ENCODE measurements at regions not wholly inside any gene's neighbourhood (a gene's known extent, or its start where the extent isn't known, plus 50 kb on each side); places are given as distances from the start of the nearest gene placed in this dataset.

GRCh38 chr13:34351134-34351533 lies 533.2 kb downstream of the RFC3 start:
- ChIA-PET POLR2A (ENCODE audit: unreplicated experiment) (no interaction called here), CTCF (no interaction called here)
- DNase-seq (no peak), ATAC-seq (ENCODE audit: low read depth) (no peak)
- Histone ChIP-seq H2AK5ac (ENCODE audit: low read depth, low read length) (no peak overlapping the region), H3K14ac (replicated peaks; ENCODE audit: low read depth, low read length) (no peak overlapping the region), H2AK9ac (replicated peaks; ENCODE audit: low read depth, low read length, poor library complexity) (no peak overlapping the region), H3K4ac (ENCODE audit: low read depth, low read length) (no peak overlapping the region), H2AFZ (replicated peaks; ENCODE audit: low read length, poor library complexity) (no peak overlapping the region), H3K18ac (ENCODE audit: low read depth, low read length) (no peak overlapping the region), H3K9ac (ENCODE audit: low read depth, low read length) (no peak overlapping the region), H3K36me3 (ENCODE audit: control insufficient read depth, insufficient read depth, low read length) (no peaks in the 10 kb centered on the region), H4K20me1 (ENCODE audit: insufficient read depth, low read length) (peaks cover 3% of the 10 kb centered on the region; the same call in 1 of the 2 replicates), H2BK5ac (ENCODE audit: low read depth, low read length, poor library complexity, severe bottlenecking) (no peak overlapping the region), H3K4me3 (ENCODE audit: insufficient read depth, low read depth, low read length) (no peak overlapping the region), H3K27me3 (ENCODE audit: control insufficient read depth, insufficient read depth, low read length) (peaks cover 3% of the 10 kb centered on the region; the same call in 1 of the 2 replicates), H3K4me1 (ENCODE audit: control insufficient read depth, insufficient read depth, low read length) (peaks cover 2% of the 10 kb centered on the region; the same call in 1 of the 2 replicates), H3K4me2 (ENCODE audit: low read depth, low read length) (no peak overlapping the region), H3K79me1 (ENCODE audit: low read depth in 1 of 2, low read length in 2 of 2) (no peaks in the 10 kb centered on the region), H3K9me1 (ENCODE audit: insufficient read depth, low read length) (peaks cover 7% of the 10 kb centered on the region), H4K5ac (ENCODE audit: low read depth, low read length) (no peak overlapping the region), H3K9me3 (ENCODE audit: control insufficient read depth, insufficient read depth, low read length) (no peaks in the 10 kb centered on the region), H3K56ac (ENCODE audit: extremely low read depth, insufficient read depth, low read length) (no peak overlapping the region), H2BK15ac (ENCODE audit: low read depth, low read length) (no peak overlapping the region), H2BK20ac (ENCODE audit: low read depth, low read length) (no peak overlapping the region), H4K91ac (ENCODE audit: insufficient read depth, low read depth, low read length) (no peak overlapping the region), H3K27ac (ENCODE audit: insufficient read depth, low read length) (no peak overlapping the region), H3K23ac (ENCODE audit: low read depth, low read length) (no peak overlapping the region), H2BK120ac (ENCODE audit: low read depth, low read length) (no peak overlapping the region), H4K8ac (ENCODE audit: low read depth in 2 of 2, low read length in 2 of 2) (no peak overlapping the region)
- dilution Hi-C loops (cut with HindIII; ENCODE audit: low sequenced_read_pairs, unreplicated experiment): no loop called here
- intact Hi-C loops (cut with micrococcal nuclease): no loop called here
- in situ Hi-C loops (cut with MboI; ENCODE audit: low sequenced_read_pairs): no loop called here
- TF ChIP-seq RFX5 (IDR thresholded peaks at IDR 0.05; ENCODE audit: low read depth, low read length) (no peak), SMC3 (IDR thresholded peaks at IDR 0.05; ENCODE audit: low read depth, low read length) (no peak), MAFK (IDR thresholded peaks at IDR 0.05; ENCODE audit: low read depth, low read length) (no peak), CEBPB (IDR thresholded peaks at IDR 0.05; ENCODE audit: low read depth, low read length) (no peak), MXI1 (IDR thresholded peaks at IDR 0.05; ENCODE audit: borderline replicate concordance, low read depth, low read length) (no peak), RAD21 (IDR thresholded peaks at IDR 0.05; ENCODE audit: low read length) (no peak)
- TF ChIP-seq, protein P1, sequence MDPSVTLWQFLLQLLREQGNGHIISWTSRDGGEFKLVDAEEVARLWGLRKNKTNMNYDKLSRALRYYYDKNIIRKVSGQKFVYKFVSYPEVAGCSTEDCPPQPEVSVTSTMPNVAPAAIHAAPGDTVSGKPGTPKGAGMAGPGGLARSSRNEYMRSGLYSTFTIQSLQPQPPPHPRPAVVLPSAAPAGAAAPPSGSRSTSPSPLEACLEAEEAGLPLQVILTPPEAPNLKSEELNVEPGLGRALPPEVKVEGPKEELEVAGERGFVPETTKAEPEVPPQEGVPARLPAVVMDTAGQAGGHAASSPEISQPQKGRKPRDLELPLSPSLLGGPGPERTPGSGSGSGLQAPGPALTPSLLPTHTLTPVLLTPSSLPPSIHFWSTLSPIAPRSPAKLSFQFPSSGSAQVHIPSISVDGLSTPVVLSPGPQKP (IDR thresholded peaks at IDR 0.05; ENCODE audit: borderline replicate concordance, low read depth, low read length): no peak
- TF ChIP-seq, protein P2, sequence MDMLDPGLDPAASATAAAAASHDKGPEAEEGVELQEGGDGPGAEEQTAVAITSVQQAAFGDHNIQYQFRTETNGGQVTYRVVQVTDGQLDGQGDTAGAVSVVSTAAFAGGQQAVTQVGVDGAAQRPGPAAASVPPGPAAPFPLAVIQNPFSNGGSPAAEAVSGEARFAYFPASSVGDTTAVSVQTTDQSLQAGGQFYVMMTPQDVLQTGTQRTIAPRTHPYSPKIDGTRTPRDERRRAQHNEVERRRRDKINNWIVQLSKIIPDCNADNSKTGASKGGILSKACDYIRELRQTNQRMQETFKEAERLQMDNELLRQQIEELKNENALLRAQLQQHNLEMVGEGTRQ (IDR thresholded peaks at IDR 0.05; ENCODE audit: low read depth, low read length): no peak
- WGBS, 2 experiments (ENCODE audit: extremely low coverage in 2 of 2, insufficient read length in 1 of 2): 97 to 100% methylated on average over 3 of the region's 3 CpGs
- BruUV-seq (replicated peaks): no TSS peak

Measured in IMR-90 (cell line).